HG02798 (cell line): ENCODE measurements at regions not wholly inside any gene's neighbourhood (a gene's known extent, or its start where the extent isn't known, plus 50 kb on each side); places are given as distances from the start of the nearest gene placed in this dataset.

Experiments used
- ATAC-seq: cut with Tn5 transposase; IDR thresholded peaks from one replicate; pipeline ENCODE4 v1.9.1; 2021; ENCODE audit warnings: mild to moderate bottlenecking; ENCODE audit not compliant: unreplicated experiment, poor library complexity

- no peak for ATAC-seq
Observed at GRCh38 chr12:116400636-116401372, 123.3 kb upstream of the MED13L start.

GRCh38 chr12:116401565-116401964, 124.1 kb upstream of the MED13L start:
- ATAC-seq, result no peak

GRCh38 chr12:116402163-116402939, 124.9 kb upstream of the MED13L start:
- no peak for ATAC-seq

GRCh38 chr12:116403546-116403945, 126.1 kb upstream of the MED13L start:
- ATAC-seq, result no peak

GRCh38 chr12:116404247-116404646, 126.8 kb upstream of the MED13L start:
- ATAC-seq, result no peak

- ATAC-seq, result no peak
Observed at GRCh38 chr12:116404913-116405611, 127.6 kb upstream of the MED13L start.

- ATAC-seq, result no peak
Observed at GRCh38 chr12:116406529-116406928, 129.0 kb upstream of the MED13L start.

- ATAC-seq, result no peak
Observed at GRCh38 chr12:116408489-116409250, 131.2 kb upstream of the MED13L start.

GRCh38 chr12:116411977-116412376, 134.5 kb upstream of the MED13L start:
- no peak for ATAC-seq

GRCh38 chr12:116414891-116415290, 137.4 kb upstream of the MED13L start:
- ATAC-seq, result no peak

- ATAC-seq, result no peak
Observed at GRCh38 chr12:116415408-116416108, 138.1 kb upstream of the MED13L start.

GRCh38 chr12:116416166-116416565, 138.7 kb upstream of the MED13L start:
- no peak for ATAC-seq

- no peak for ATAC-seq
Observed at GRCh38 chr12:116418551-116418950, 140.6 kb upstream of the MAP1LC3B2 start.

GRCh38 chr12:116420227-116420880, 138.8 kb upstream of the MAP1LC3B2 start:
- ATAC-seq, result no peak

GRCh38 chr12:116421785-116422538, 137.2 kb upstream of the MAP1LC3B2 start:
- ATAC-seq, result no peak

GRCh38 chr12:116423094-116423493, 136.1 kb upstream of the MAP1LC3B2 start:
- no peak for ATAC-seq

- ATAC-seq, result no peak
Observed at GRCh38 chr12:116425256-116426193, 133.7 kb upstream of the MAP1LC3B2 start.
